ENCODE measurements at regions not wholly inside any gene's neighbourhood (a gene's known extent, or its start where the extent isn't known, plus 50 kb on each side); places are given as distances from the start of the nearest gene placed in this dataset.

- no peak for DNase-seq
- TF ChIP-seq POLR2A (IDR thresholded peaks at IDR 0.05; ENCODE audit: low read length) (no peak), GATA1 (IDR thresholded peaks at IDR 0.05; ENCODE audit: low read depth, low read length) (no peak)
Observed at GRCh38 chr7:4409946-4410345, 272.1 kb upstream of the FOXK1 start.

GRCh38 chr7:4416396-4417056 is 265.6 kb upstream of the FOXK1 start:
- TF ChIP-seq GATA1 (IDR thresholded peaks at IDR 0.05; ENCODE audit: low read depth, low read length), result no peak
- no peak for TF ChIP-seq POLR2A (IDR thresholded peaks at IDR 0.05; ENCODE audit: low read length)

GRCh38 chr7:4428526-4428925 is 253.6 kb upstream of the FOXK1 start:
- no peak for TF ChIP-seq GATA1 (IDR thresholded peaks at IDR 0.05; ENCODE audit: low read depth, low read length)
- no peak for TF ChIP-seq POLR2A (IDR thresholded peaks at IDR 0.05; ENCODE audit: low read length)
- DNase-seq, result no peak

More at GRCh38 chr7:4416396-4417056, 265.6 kb upstream of the FOXK1 start:
- peak in 1 of 2 experiments; percentile 7 for DNase-seq

GRCh38 chr7:4430227-4430626 is 251.9 kb upstream of the FOXK1 start:
- DNase-seq, result no peak
- TF ChIP-seq GATA1 (IDR thresholded peaks at IDR 0.05; ENCODE audit: low read depth, low read length) (no peak), POLR2A (IDR thresholded peaks at IDR 0.05; ENCODE audit: low read length) (no peak)

- no peak for DNase-seq
- TF ChIP-seq POLR2A (IDR thresholded peaks at IDR 0.05; ENCODE audit: low read length) (no peak), GATA1 (IDR thresholded peaks at IDR 0.05; ENCODE audit: low read depth, low read length) (no peak)
Observed at GRCh38 chr7:4434306-4434705, 247.8 kb upstream of the FOXK1 start.

GRCh38 chr7:4436361-4436895 is 245.7 kb upstream of the FOXK1 start:
- TF ChIP-seq GATA1 (IDR thresholded peaks at IDR 0.05; ENCODE audit: low read depth, low read length) (no peak), POLR2A (IDR thresholded peaks at IDR 0.05; ENCODE audit: low read length) (no peak)
- no peak for DNase-seq

GRCh38 chr7:4436936-4437335 is 245.2 kb upstream of the FOXK1 start:
- no peak for TF ChIP-seq GATA1 (IDR thresholded peaks at IDR 0.05; ENCODE audit: low read depth, low read length)
- no peak for TF ChIP-seq POLR2A (IDR thresholded peaks at IDR 0.05; ENCODE audit: low read length)
- DNase-seq, result no peak

GRCh38 chr7:4437916-4438315 is 244.2 kb upstream of the FOXK1 start:
- DNase-seq, result no peak
- TF ChIP-seq GATA1 (IDR thresholded peaks at IDR 0.05; ENCODE audit: low read depth, low read length) (no peak), POLR2A (IDR thresholded peaks at IDR 0.05; ENCODE audit: low read length) (no peak)

GRCh38 chr7:4438723-4439245 is 243.3 kb upstream of the FOXK1 start:
- no peak for TF ChIP-seq POLR2A (IDR thresholded peaks at IDR 0.05; ENCODE audit: low read length)
- TF ChIP-seq GATA1 (IDR thresholded peaks at IDR 0.05; ENCODE audit: low read depth, low read length), result no peak
- DNase-seq, result no peak

- no peak for DNase-seq
Observed at GRCh38 chr7:4439444-4439843, 242.7 kb upstream of the FOXK1 start.

GRCh38 chr7:4444106-4444505 is 238.0 kb upstream of the FOXK1 start:
- TF ChIP-seq POLR2A (IDR thresholded peaks at IDR 0.05; ENCODE audit: low read length), result no peak
- no peak for TF ChIP-seq GATA1 (IDR thresholded peaks at IDR 0.05; ENCODE audit: low read depth, low read length)
- no peak for DNase-seq

More at GRCh38 chr7:4439444-4439843, 242.7 kb upstream of the FOXK1 start:
- TF ChIP-seq POLR2A (IDR thresholded peaks at IDR 0.05; ENCODE audit: low read length), result no peak
- TF ChIP-seq GATA1 (IDR thresholded peaks at IDR 0.05; ENCODE audit: low read depth, low read length), result no peak

- no peak for DNase-seq
- no peak for TF ChIP-seq POLR2A (IDR thresholded peaks at IDR 0.05; ENCODE audit: low read length)
- no peak for TF ChIP-seq GATA1 (IDR thresholded peaks at IDR 0.05; ENCODE audit: low read depth, low read length)
Observed at GRCh38 chr7:4445777-4446176, 236.3 kb upstream of the FOXK1 start.

- TF ChIP-seq GATA1 (IDR thresholded peaks at IDR 0.05; ENCODE audit: low read depth, low read length) (no peak), POLR2A (IDR thresholded peaks at IDR 0.05; ENCODE audit: low read length) (no peak)
- no peak for DNase-seq
Observed at GRCh38 chr7:4449263-4449662, 232.8 kb upstream of the FOXK1 start.

- no peak for DNase-seq
- TF ChIP-seq GATA1 (IDR thresholded peaks at IDR 0.05; ENCODE audit: low read depth, low read length), result no peak
Observed at GRCh38 chr7:4450483-4450882, 231.6 kb upstream of the FOXK1 start.

GRCh38 chr7:4460597-4460996 is 221.5 kb upstream of the FOXK1 start:
- DNase-seq, result no peak
- TF ChIP-seq POLR2A (IDR thresholded peaks at IDR 0.05; ENCODE audit: low read length) (no peak), GATA1 (IDR thresholded peaks at IDR 0.05; ENCODE audit: low read depth, low read length) (no peak)

Data from erythroblast (primary cell).